ENCODE measurements at regions not wholly inside any gene's neighbourhood (a gene's known extent, or its start where the extent isn't known, plus 50 kb on each side); places are given as distances from the start of the nearest gene placed in this dataset.

GRCh38 chr9:135353935-135354334 lies 125.6 kb upstream of the PPP1R26 start:
- Histone ChIP-seq H3K27me3 (peaks cover 21 to 28% (median 23%) of the 10 kb centered on the region in 3 donors), H3K9me3 (no peaks in the 10 kb centered on the region), H3K27ac (no peak overlapping the region), H3K4me1 (no peaks in the 10 kb centered on the region), H3K4me3 (no peak overlapping the region), H3K36me3 (no peaks in the 10 kb centered on the region)
- ATAC-seq (no peak), DNase-seq (no peak)
- TF ChIP-seq, protein P1, sequence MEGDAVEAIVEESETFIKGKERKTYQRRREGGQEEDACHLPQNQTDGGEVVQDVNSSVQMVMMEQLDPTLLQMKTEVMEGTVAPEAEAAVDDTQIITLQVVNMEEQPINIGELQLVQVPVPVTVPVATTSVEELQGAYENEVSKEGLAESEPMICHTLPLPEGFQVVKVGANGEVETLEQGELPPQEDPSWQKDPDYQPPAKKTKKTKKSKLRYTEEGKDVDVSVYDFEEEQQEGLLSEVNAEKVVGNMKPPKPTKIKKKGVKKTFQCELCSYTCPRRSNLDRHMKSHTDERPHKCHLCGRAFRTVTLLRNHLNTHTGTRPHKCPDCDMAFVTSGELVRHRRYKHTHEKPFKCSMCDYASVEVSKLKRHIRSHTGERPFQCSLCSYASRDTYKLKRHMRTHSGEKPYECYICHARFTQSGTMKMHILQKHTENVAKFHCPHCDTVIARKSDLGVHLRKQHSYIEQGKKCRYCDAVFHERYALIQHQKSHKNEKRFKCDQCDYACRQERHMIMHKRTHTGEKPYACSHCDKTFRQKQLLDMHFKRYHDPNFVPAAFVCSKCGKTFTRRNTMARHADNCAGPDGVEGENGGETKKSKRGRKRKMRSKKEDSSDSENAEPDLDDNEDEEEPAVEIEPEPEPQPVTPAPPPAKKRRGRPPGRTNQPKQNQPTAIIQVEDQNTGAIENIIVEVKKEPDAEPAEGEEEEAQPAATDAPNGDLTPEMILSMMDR (IDR thresholded peaks at IDR 0.05 in 4 of 5, conservative IDR thresholded peaks at IDR 0.05 in 1 of 5), result no peak
- no peak for TF ChIP-seq POLR2A (IDR thresholded peaks at IDR 0.05)
- in situ Hi-C loops (cut with MboI; ENCODE audit: low sequenced_read_pairs in 4 of 4) (no loop called here), intact Hi-C loops (cut with DNase I; ENCODE audit: low total_unique reads) (no loop called here)

DNA sequence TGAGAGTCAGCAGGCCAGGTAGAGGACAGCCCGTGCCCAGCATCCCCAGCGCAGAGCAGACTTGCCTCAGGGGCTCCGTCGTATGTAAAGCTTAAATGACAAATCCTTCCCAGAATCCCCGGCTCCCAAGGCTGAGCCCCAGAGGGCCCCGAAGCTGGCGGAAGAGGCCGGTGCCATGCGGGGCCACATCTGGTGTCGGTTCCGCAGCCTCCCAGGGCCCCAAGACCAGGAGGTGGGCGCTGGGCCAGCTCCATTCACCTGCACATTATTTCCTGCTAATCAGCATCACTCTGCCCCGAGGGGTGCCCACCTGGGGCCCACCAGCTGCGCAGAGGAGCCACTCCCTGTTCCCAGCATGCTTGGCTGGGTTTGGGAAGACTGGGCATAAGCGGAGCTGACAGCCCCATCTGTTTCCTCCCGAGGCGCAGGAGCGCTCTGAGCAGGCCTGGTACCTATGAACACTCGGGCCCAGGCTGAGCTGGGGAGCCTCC lies 124.0 kb upstream of the PPP1R26 start:
- peaks cover 9 to 24% (median 12%) of the 10 kb centered on the region in 3 donors for H3K27me3 ChIP-seq
- no peak overlapping the region for H3K4me3 ChIP-seq
- H3K36me3 ChIP-seq, result no peaks in the 10 kb centered on the region
- TF ChIP-seq POLR2A (IDR thresholded peaks at IDR 0.05), result no peak
- TF ChIP-seq, protein P1 (IDR thresholded peaks at IDR 0.05 in 4 of 5, conservative IDR thresholded peaks at IDR 0.05 in 1 of 5), result no peak
- no peaks in the 10 kb centered on the region for H3K4me1 ChIP-seq
- in situ Hi-C loops (cut with MboI; ENCODE audit: low sequenced_read_pairs in 4 of 4) (no loop called here), intact Hi-C loops (cut with DNase I; ENCODE audit: low total_unique reads) (no loop called here)
- no peaks in the 10 kb centered on the region for H3K9me3 ChIP-seq
- DNase-seq (no peak), ATAC-seq (no peak)
- no peak overlapping the region for H3K27ac ChIP-seq

DNA sequence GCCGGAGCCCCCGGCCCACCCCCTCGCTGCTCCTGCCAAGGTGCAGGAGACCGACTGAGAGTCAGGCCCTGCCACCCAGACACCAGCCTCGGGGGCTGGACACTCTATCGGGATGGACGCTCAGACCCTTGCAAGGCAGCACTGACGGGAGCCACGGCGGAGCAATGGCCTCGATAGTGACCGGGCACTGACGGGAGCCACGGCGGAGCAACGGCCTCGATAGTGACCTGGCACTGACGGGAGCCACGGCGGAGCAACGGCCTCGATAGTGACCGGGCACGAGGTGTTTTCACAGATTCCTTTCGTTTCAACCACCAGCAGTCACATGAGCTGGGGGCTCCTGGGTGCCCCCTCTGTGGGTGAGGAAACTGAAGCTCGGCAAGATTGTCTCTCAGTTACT lies 123.6 kb upstream of the PPP1R26 start:
- Histone ChIP-seq H3K9me3 (no peaks in the 10 kb centered on the region), H3K4me3 (no peak overlapping the region), H3K36me3 (no peaks in the 10 kb centered on the region), H3K4me1 (no peaks in the 10 kb centered on the region), H3K27me3 (peaks cover 4 to 23% (median 10%) of the 10 kb centered on the region in 3 donors), H3K27ac (no peak overlapping the region)
- in situ Hi-C loops (cut with MboI; ENCODE audit: low sequenced_read_pairs in 4 of 4), result no loop called here
- TF ChIP-seq, protein P1 (IDR thresholded peaks at IDR 0.05 in 4 of 5, conservative IDR thresholded peaks at IDR 0.05 in 1 of 5), result no peak
- TF ChIP-seq POLR2A (IDR thresholded peaks at IDR 0.05), result no peak
- DNase-seq (no peak), ATAC-seq (no peak)
- intact Hi-C loops (cut with DNase I; ENCODE audit: low total_unique reads), result no loop called here

- peaks cover 0 to 17% (median 10%) of the 10 kb centered on the region in 3 donors for H3K27me3 ChIP-seq
Observed at GRCh38 chr9:135356796-135357195, 122.8 kb upstream of the PPP1R26 start.

More at GRCh38 chr9:135356796-135357195, 122.8 kb upstream of the PPP1R26 start:
- intact Hi-C loops (cut with DNase I; ENCODE audit: low total_unique reads) (no loop called here), in situ Hi-C loops (cut with MboI; ENCODE audit: low sequenced_read_pairs in 4 of 4) (no loop called here)
- DNase-seq, result no peak
- Histone ChIP-seq H3K9me3 (no peaks in the 10 kb centered on the region), H3K36me3 (no peaks in the 10 kb centered on the region), H3K4me3 (no peak overlapping the region), H3K27ac (no peak overlapping the region), H3K4me1 (no peaks in the 10 kb centered on the region)
- no peak for ATAC-seq
- no peak for TF ChIP-seq POLR2A (IDR thresholded peaks at IDR 0.05)
- TF ChIP-seq, protein P1 (IDR thresholded peaks at IDR 0.05 in 4 of 5, conservative IDR thresholded peaks at IDR 0.05 in 1 of 5), result no peak

Data from gastrocnemius medialis (tissue), 4 donors.